ENCODE measurements at regions not wholly inside any gene's neighbourhood (a gene's known extent, or its start where the extent isn't known, plus 50 kb on each side); places are given as distances from the start of the nearest gene placed in this dataset.
A peak's percentile ranks its signal among the peaks of the same experiment; 100 is the strongest.

- Histone ChIP-seq H2AFZ (ENCODE audit: insufficient read depth, low read length, poor library complexity) (no peak overlapping the region), H3K23ac (ENCODE audit: low read length) (no peak overlapping the region), H2BK5ac (ENCODE audit: low read depth, low read length, poor library complexity) (no peak overlapping the region), H2BK120ac (ENCODE audit: insufficient read depth, low read length, poor library complexity) (no peak overlapping the region), H3K36me3 (ENCODE audit: control insufficient read depth in 1 of 2, insufficient read depth in 2 of 2, low read length in 2 of 2) (no peaks in the 10 kb centered on the region), H3K4ac (ENCODE audit: low read depth, low read length) (no peak overlapping the region), H3K27ac (ENCODE audit: low read depth, low read length) (no peak overlapping the region), H2BK12ac (ENCODE audit: low read length) (no peak overlapping the region), H4K91ac (ENCODE audit: low read depth, low read length) (no peak overlapping the region), H4K8ac (ENCODE audit: low read depth, low read length) (no peak overlapping the region), H2AK5ac (ENCODE audit: low read length) (no peak overlapping the region), H3K9me3 (ENCODE audit: insufficient read depth, low read depth, low read length) (no peaks in the 10 kb centered on the region), H4K12ac (ENCODE audit: low read depth, low read length) (no peak overlapping the region), H3K79me2 (ENCODE audit: control insufficient read depth, insufficient read depth, low read length, poor library complexity) (no peaks in the 10 kb centered on the region), H3K4me1 (ENCODE audit: control insufficient read depth in 1 of 2, insufficient read depth in 2 of 2, low read length in 2 of 2) (no peaks in the 10 kb centered on the region), H3K9ac (ENCODE audit: low read length) (no peak overlapping the region), H3K4me3 (ENCODE audit: low read depth, low read length) (no peak overlapping the region), H3K14ac (ENCODE audit: low read length) (no peak overlapping the region), H3K79me1 (ENCODE audit: low read length) (no peaks in the 10 kb centered on the region), H3K27me3 (ENCODE audit: insufficient read depth, low read length) (no peaks in the 10 kb centered on the region), H3K18ac (ENCODE audit: low read length) (no peak overlapping the region), H3K4me2 (ENCODE audit: low read length) (no peak overlapping the region)
- no CpG with 5 or more reads among the region's 4 CpGs for WGBS (ENCODE audit: extremely low coverage, insufficient coverage, insufficient read length)
- peak in 1 of 2 donors; percentile 37 for DNase-seq
These were observed 373.4 kb downstream of the GADD45G start for GRCh38 chr9:89978185-89978584.

DNA sequence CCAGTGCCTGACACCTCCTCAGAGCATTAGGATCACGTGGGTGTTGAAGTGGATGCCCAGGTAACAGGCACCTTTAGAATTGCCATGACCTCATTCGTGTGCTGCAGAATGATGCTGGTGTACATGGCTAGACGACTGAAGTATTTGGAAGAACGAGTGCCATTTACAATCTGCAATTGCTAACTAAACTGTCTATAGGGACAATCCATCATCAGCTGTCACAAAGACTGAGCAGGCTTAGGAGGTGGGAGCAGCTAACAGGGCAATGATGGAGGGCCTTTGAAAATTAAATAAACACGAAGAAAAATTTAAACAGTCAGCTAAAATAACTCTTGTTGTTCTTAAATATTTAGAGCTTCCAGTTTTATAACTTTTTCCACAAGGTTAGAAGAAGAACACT is 375.8 kb downstream of the GADD45G start:
- H2BK120ac ChIP-seq (ENCODE audit: insufficient read depth, low read length, poor library complexity): no peak overlapping the region
- no CpG with 5 or more reads among the region's 5 CpGs for WGBS (ENCODE audit: extremely low coverage, insufficient coverage, insufficient read length)
- H3K4me3 ChIP-seq (ENCODE audit: low read depth, low read length): no peak overlapping the region
- H2AK5ac ChIP-seq (ENCODE audit: low read length): no peak overlapping the region
- no peak overlapping the region for H3K27ac ChIP-seq (ENCODE audit: low read depth, low read length)
- no peak overlapping the region for H3K23ac ChIP-seq (ENCODE audit: low read length)
- H3K9ac ChIP-seq (ENCODE audit: low read length): no peak overlapping the region
- no peak overlapping the region for H3K14ac ChIP-seq (ENCODE audit: low read length)
- no peak overlapping the region for H2AFZ ChIP-seq (ENCODE audit: insufficient read depth, low read length, poor library complexity)
- H2BK5ac ChIP-seq (ENCODE audit: low read depth, low read length, poor library complexity): no peak overlapping the region
- H3K36me3 ChIP-seq (ENCODE audit: control insufficient read depth in 1 of 2, insufficient read depth in 2 of 2, low read length in 2 of 2): no peaks in the 10 kb centered on the region
- no peaks in the 10 kb centered on the region for H3K79me2 ChIP-seq (ENCODE audit: control insufficient read depth, insufficient read depth, low read length, poor library complexity)
- H3K27me3 ChIP-seq (ENCODE audit: insufficient read depth, low read length): no peaks in the 10 kb centered on the region
- no peaks in the 10 kb centered on the region for H3K9me3 ChIP-seq (ENCODE audit: insufficient read depth, low read depth, low read length)
- no peaks in the 10 kb centered on the region for H3K79me1 ChIP-seq (ENCODE audit: low read length)
- no peak overlapping the region for H4K91ac ChIP-seq (ENCODE audit: low read depth, low read length)
- H4K12ac ChIP-seq (ENCODE audit: low read depth, low read length): no peak overlapping the region
- H3K4me2 ChIP-seq (ENCODE audit: low read length): no peak overlapping the region
- no peak overlapping the region for H2BK12ac ChIP-seq (ENCODE audit: low read length)
- no peaks in the 10 kb centered on the region for H3K4me1 ChIP-seq (ENCODE audit: control insufficient read depth in 1 of 2, insufficient read depth in 2 of 2, low read length in 2 of 2)
- DNase-seq: peak in 1 of 2 donors; percentile 19
- H3K4ac ChIP-seq (ENCODE audit: low read depth, low read length): no peak overlapping the region
- no peak overlapping the region for H3K18ac ChIP-seq (ENCODE audit: low read length)
- no peak overlapping the region for H4K8ac ChIP-seq (ENCODE audit: low read depth, low read length)

GRCh38 chr9:89982016-89982415 is 377.2 kb downstream of the GADD45G start:
- WGBS (ENCODE audit: extremely low coverage, insufficient coverage, insufficient read length): no CpG with 5 or more reads among the region's 3 CpGs
- H3K79me2 ChIP-seq (ENCODE audit: control insufficient read depth, insufficient read depth, low read length, poor library complexity): no peaks in the 10 kb centered on the region
- H2BK12ac ChIP-seq (ENCODE audit: low read length): no peak overlapping the region
- no peak overlapping the region for H3K18ac ChIP-seq (ENCODE audit: low read length)
- H2AFZ ChIP-seq (ENCODE audit: insufficient read depth, low read length, poor library complexity): no peak overlapping the region
- DNase-seq: no peak
- H4K8ac ChIP-seq (ENCODE audit: low read depth, low read length): no peak overlapping the region
- no peak overlapping the region for H2BK5ac ChIP-seq (ENCODE audit: low read depth, low read length, poor library complexity)
- no peak overlapping the region for H3K27ac ChIP-seq (ENCODE audit: low read depth, low read length)
- H3K4me3 ChIP-seq (ENCODE audit: low read depth, low read length): no peak overlapping the region
- no peaks in the 10 kb centered on the region for H3K4me1 ChIP-seq (ENCODE audit: control insufficient read depth in 1 of 2, insufficient read depth in 2 of 2, low read length in 2 of 2)
- H3K27me3 ChIP-seq (ENCODE audit: insufficient read depth, low read length): no peaks in the 10 kb centered on the region
- H3K14ac ChIP-seq (ENCODE audit: low read length): no peak overlapping the region
- H3K79me1 ChIP-seq (ENCODE audit: low read length): no peaks in the 10 kb centered on the region
- no peak overlapping the region for H3K9ac ChIP-seq (ENCODE audit: low read length)
- no peak overlapping the region for H2AK5ac ChIP-seq (ENCODE audit: low read length)
- H4K91ac ChIP-seq (ENCODE audit: low read depth, low read length): no peak overlapping the region
- no peak overlapping the region for H3K23ac ChIP-seq (ENCODE audit: low read length)
- no peaks in the 10 kb centered on the region for H3K9me3 ChIP-seq (ENCODE audit: insufficient read depth, low read depth, low read length)
- no peak overlapping the region for H3K4ac ChIP-seq (ENCODE audit: low read depth, low read length)
- H3K36me3 ChIP-seq (ENCODE audit: control insufficient read depth in 1 of 2, insufficient read depth in 2 of 2, low read length in 2 of 2): no peaks in the 10 kb centered on the region
- H4K12ac ChIP-seq (ENCODE audit: low read depth, low read length): no peak overlapping the region
- H2BK120ac ChIP-seq (ENCODE audit: insufficient read depth, low read length, poor library complexity): no peak overlapping the region
- H3K4me2 ChIP-seq (ENCODE audit: low read length): no peak overlapping the region

DNA sequence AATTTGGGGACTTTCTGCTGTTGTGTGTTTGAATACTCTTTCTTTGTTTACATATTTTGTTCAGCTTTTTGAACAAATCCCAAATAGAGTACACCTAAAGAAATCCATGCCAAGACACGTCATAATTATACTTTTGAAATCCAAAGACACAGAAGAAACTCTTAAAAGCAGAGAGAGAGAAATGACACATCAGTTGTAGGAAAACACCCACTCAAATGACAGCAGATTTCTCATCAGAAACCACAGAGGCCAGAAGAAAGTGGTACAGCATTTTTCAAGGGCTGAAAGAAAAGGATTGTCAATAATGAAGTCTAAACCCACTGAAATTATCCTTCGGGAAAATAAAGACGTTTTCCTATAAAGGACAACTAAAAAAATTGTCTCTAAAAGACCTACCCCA is 378.6 kb downstream of the GADD45G start:
- no peak overlapping the region for H4K12ac ChIP-seq (ENCODE audit: low read depth, low read length)
- no peaks in the 10 kb centered on the region for H3K79me2 ChIP-seq (ENCODE audit: control insufficient read depth, insufficient read depth, low read length, poor library complexity)
- DNase-seq: no peak
- no peak overlapping the region for H2BK5ac ChIP-seq (ENCODE audit: low read depth, low read length, poor library complexity)
- H3K18ac ChIP-seq (ENCODE audit: low read length): no peak overlapping the region
- no peak overlapping the region for H2BK120ac ChIP-seq (ENCODE audit: insufficient read depth, low read length, poor library complexity)
- H3K4me3 ChIP-seq (ENCODE audit: low read depth, low read length): no peak overlapping the region
- no peak overlapping the region for H2AK5ac ChIP-seq (ENCODE audit: low read length)
- H3K14ac ChIP-seq (ENCODE audit: low read length): no peak overlapping the region
- H4K91ac ChIP-seq (ENCODE audit: low read depth, low read length): no peak overlapping the region
- no peak overlapping the region for H3K27ac ChIP-seq (ENCODE audit: low read depth, low read length)
- no peaks in the 10 kb centered on the region for H3K36me3 ChIP-seq (ENCODE audit: control insufficient read depth in 1 of 2, insufficient read depth in 2 of 2, low read length in 2 of 2)
- H3K9ac ChIP-seq (ENCODE audit: low read length): no peak overlapping the region
- no CpG with 5 or more reads among the region's 3 CpGs for WGBS (ENCODE audit: extremely low coverage, insufficient coverage, insufficient read length)
- H4K8ac ChIP-seq (ENCODE audit: low read depth, low read length): no peak overlapping the region
- H3K27me3 ChIP-seq (ENCODE audit: insufficient read depth, low read length): no peaks in the 10 kb centered on the region
- no peak overlapping the region for H3K4me2 ChIP-seq (ENCODE audit: low read length)
- H3K4me1 ChIP-seq (ENCODE audit: control insufficient read depth in 1 of 2, insufficient read depth in 2 of 2, low read length in 2 of 2): no peaks in the 10 kb centered on the region
- no peak overlapping the region for H2AFZ ChIP-seq (ENCODE audit: insufficient read depth, low read length, poor library complexity)
- H3K79me1 ChIP-seq (ENCODE audit: low read length): peaks cover 2% of the 10 kb centered on the region
- no peak overlapping the region for H2BK12ac ChIP-seq (ENCODE audit: low read length)
- no peak overlapping the region for H3K23ac ChIP-seq (ENCODE audit: low read length)
- no peak overlapping the region for H3K4ac ChIP-seq (ENCODE audit: low read depth, low read length)
- H3K9me3 ChIP-seq (ENCODE audit: insufficient read depth, low read depth, low read length): no peaks in the 10 kb centered on the region
